NCI-H226 (cell line): ENCODE measurements at regions not wholly inside any gene's neighbourhood (a gene's known extent, or its start where the extent isn't known, plus 50 kb on each side); places are given as distances from the start of the nearest gene placed in this dataset.

Source experiments
- DNase-seq: peaks from one replicate; pipeline ENCODE4 v3.0.0-alpha.2; 2015

GRCh38 chr3:66692766-66693150 lies 191.9 kb upstream of the LRIG1 start:
- no peak for DNase-seq

- no peak for DNase-seq
Measured at GRCh38 chr3:66693461-66694031, 192.7 kb upstream of the LRIG1 start.

- no peak for DNase-seq
Measured at GRCh38 chr3:66702126-66702525, 201.3 kb upstream of the LRIG1 start.

- no peak for DNase-seq
Measured at GRCh38 chr3:66703501-66703900, 202.7 kb upstream of the LRIG1 start.

GRCh38 chr3:66705076-66705475 lies 204.3 kb upstream of the LRIG1 start:
- DNase-seq, result no peak

- no peak for DNase-seq
Measured at GRCh38 chr3:66706890-66707289, 206.1 kb upstream of the LRIG1 start.

GRCh38 chr3:66709532-66709931 lies 208.7 kb upstream of the LRIG1 start:
- no peak for DNase-seq

GRCh38 chr3:66712210-66712609 lies 211.4 kb upstream of the LRIG1 start:
- DNase-seq, result no peak

- no peak for DNase-seq
Measured at GRCh38 chr3:66713921-66714320, 213.1 kb upstream of the LRIG1 start.

- DNase-seq, result no peak
Measured at GRCh38 chr3:66715806-66716205, 215.0 kb upstream of the LRIG1 start.

- DNase-seq, result no peak
Measured at GRCh38 chr3:66717806-66718205, 217.0 kb upstream of the LRIG1 start.

GRCh38 chr3:66719796-66720356 lies 219.1 kb upstream of the LRIG1 start:
- DNase-seq, result no peak

GRCh38 chr3:66720508-66720907 lies 219.7 kb upstream of the LRIG1 start:
- DNase-seq, result no peak

- no peak for DNase-seq
Measured at GRCh38 chr3:66722675-66723074, 221.9 kb upstream of the LRIG1 start.

GRCh38 chr3:66723231-66723630 lies 222.4 kb upstream of the LRIG1 start:
- DNase-seq, result no peak

- no peak for DNase-seq
Measured at GRCh38 chr3:66729687-66730393, 229.0 kb upstream of the LRIG1 start.

- no peak for DNase-seq
Measured at GRCh38 chr3:66738625-66739365, 238.0 kb upstream of the LRIG1 start.

- no peak for DNase-seq
Measured at GRCh38 chr3:66740260-66740659, 239.4 kb upstream of the LRIG1 start.

- DNase-seq, result no peak
Measured at GRCh38 chr3:66744521-66744920, 243.7 kb upstream of the LRIG1 start.

GRCh38 chr3:66744986-66745385 lies 244.2 kb upstream of the LRIG1 start:
- no peak for DNase-seq

- no peak for DNase-seq
Measured at GRCh38 chr3:66747261-66747660, 246.4 kb upstream of the LRIG1 start.

GRCh38 chr3:66747696-66748095 lies 246.9 kb upstream of the LRIG1 start:
- DNase-seq, result no peak

- no peak for DNase-seq
Measured at GRCh38 chr3:66748175-66748876, 247.5 kb upstream of the LRIG1 start.
